ENCODE measurements at regions not wholly inside any gene's neighbourhood (a gene's known extent, or its start where the extent isn't known, plus 50 kb on each side); places are given as distances from the start of the nearest gene placed in this dataset.

GRCh38 chr3:95356764-95357501 is 1294.1 kb downstream of the NSUN3 start:
- H3K27me3 ChIP-seq (ENCODE audit: insufficient read depth, low read depth, low read length), result no peaks in the 10 kb centered on the region
- H2AFZ ChIP-seq (ENCODE audit: low read depth, low read length), result no peak overlapping the region

DNA sequence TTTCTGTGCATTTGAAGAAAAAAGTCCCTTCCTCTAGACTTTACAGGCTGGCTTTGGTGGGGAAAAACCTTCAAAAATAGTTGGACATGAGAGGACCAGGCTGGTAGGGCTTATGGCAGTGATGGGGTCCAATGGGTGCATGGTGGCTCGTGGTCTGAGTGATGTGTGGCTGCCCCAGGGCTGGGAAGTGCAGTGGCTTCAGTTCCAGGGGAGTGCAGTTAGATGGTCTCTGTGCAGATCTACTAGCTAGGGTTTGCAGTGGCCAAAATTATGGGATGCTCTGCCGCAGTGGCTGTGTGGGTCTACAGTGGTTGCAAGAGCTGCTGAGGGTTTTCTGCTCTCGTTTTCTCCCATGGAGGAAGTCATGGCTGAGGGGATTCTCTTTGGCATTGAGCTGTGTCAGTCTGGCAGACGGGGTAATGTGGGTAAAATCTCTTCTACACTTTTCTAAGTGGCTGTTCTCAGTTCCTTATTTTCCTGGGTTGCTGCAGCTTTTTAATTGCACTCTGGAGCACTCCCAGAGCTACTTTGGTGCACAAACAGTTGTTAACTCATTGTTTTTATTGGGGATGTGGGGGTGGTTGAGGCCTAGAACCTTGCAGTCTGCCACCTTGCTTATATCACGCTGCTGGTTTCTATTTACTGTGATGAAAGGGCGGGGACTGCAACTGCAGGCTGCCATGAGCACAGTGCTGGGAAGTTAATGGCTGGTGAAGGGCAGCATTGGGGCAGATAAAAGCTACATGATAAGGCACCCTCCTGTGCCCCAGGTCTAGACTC is 1324.6 kb downstream of the NSUN3 start:
- H3K27ac ChIP-seq (ENCODE audit: low read length), result no peak overlapping the region
- no peaks in the 10 kb centered on the region for H3K79me2 ChIP-seq (replicated peaks; ENCODE audit: insufficient read depth, low read length)
- no peak overlapping the region for H3K9ac ChIP-seq (ENCODE audit: low read length)
- H3K4me3 ChIP-seq (ENCODE audit: low read length), result no peak overlapping the region
- H2AFZ ChIP-seq (ENCODE audit: low read depth, low read length), result no peak overlapping the region
- no peak overlapping the region for H3K4me2 ChIP-seq (ENCODE audit: low read length)
- H3K36me3 ChIP-seq (ENCODE audit: insufficient read depth, low read length), result no peaks in the 10 kb centered on the region
- H3F3A ChIP-seq (ENCODE audit: insufficient read depth, low read length, poor library complexity, severe bottlenecking), result no peaks in the 10 kb centered on the region
- no peaks in the 10 kb centered on the region for H3K9me2 ChIP-seq (ENCODE audit: insufficient read depth, low read length)
- no peaks in the 10 kb centered on the region for H4K20me1 ChIP-seq (ENCODE audit: insufficient read depth)
- no peaks in the 10 kb centered on the region for H3K9me3 ChIP-seq (ENCODE audit: low read length)
- H3K27me3 ChIP-seq (ENCODE audit: insufficient read depth, low read depth, low read length), result no peaks in the 10 kb centered on the region
- TF ChIP-seq, protein P1, sequence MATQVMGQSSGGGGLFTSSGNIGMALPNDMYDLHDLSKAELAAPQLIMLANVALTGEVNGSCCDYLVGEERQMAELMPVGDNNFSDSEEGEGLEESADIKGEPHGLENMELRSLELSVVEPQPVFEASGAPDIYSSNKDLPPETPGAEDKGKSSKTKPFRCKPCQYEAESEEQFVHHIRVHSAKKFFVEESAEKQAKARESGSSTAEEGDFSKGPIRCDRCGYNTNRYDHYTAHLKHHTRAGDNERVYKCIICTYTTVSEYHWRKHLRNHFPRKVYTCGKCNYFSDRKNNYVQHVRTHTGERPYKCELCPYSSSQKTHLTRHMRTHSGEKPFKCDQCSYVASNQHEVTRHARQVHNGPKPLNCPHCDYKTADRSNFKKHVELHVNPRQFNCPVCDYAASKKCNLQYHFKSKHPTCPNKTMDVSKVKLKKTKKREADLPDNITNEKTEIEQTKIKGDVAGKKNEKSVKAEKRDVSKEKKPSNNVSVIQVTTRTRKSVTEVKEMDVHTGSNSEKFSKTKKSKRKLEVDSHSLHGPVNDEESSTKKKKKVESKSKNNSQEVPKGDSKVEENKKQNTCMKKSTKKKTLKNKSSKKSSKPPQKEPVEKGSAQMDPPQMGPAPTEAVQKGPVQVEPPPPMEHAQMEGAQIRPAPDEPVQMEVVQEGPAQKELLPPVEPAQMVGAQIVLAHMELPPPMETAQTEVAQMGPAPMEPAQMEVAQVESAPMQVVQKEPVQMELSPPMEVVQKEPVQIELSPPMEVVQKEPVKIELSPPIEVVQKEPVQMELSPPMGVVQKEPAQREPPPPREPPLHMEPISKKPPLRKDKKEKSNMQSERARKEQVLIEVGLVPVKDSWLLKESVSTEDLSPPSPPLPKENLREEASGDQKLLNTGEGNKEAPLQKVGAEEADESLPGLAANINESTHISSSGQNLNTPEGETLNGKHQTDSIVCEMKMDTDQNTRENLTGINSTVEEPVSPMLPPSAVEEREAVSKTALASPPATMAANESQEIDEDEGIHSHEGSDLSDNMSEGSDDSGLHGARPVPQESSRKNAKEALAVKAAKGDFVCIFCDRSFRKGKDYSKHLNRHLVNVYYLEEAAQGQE (IDR thresholded peaks at IDR 0.05; ENCODE audit: borderline replicate concordance), result no peak
- TF ChIP-seq EZH2 (IDR thresholded peaks at IDR 0.05; ENCODE audit: borderline replicate concordance, insufficient read depth, low read length, poor library complexity, severe bottlenecking), result no peak
- no peak for TF ChIP-seq POLR2AphosphoS5 (IDR thresholded peaks at IDR 0.05)
- no peak for TF ChIP-seq EP300 (conservative IDR thresholded peaks at IDR 0.05; ENCODE audit: poor library complexity, severe bottlenecking)
- no peak for TF ChIP-seq TAF1 (IDR thresholded peaks at IDR 0.05; ENCODE audit: low read depth)
- TF ChIP-seq MXI1 (conservative IDR thresholded peaks at IDR 0.05; ENCODE audit: poor library complexity, severe bottlenecking), result no peak
- no peak for TF ChIP-seq SMC3 (conservative IDR thresholded peaks at IDR 0.05; ENCODE audit: poor library complexity)
- no peak for TF ChIP-seq RAD21 (conservative IDR thresholded peaks at IDR 0.05)

More at GRCh38 chr3:95356764-95357501, 1294.1 kb downstream of the NSUN3 start:
- Histone ChIP-seq H3K4me2 (ENCODE audit: low read length) (no peak overlapping the region), H3K4me3 (ENCODE audit: low read length) (no peak overlapping the region), H3K9ac (ENCODE audit: low read length) (no peak overlapping the region), H3F3A (ENCODE audit: insufficient read depth, low read length, poor library complexity, severe bottlenecking) (no peaks in the 10 kb centered on the region), H4K20me1 (ENCODE audit: insufficient read depth) (no peaks in the 10 kb centered on the region), H3K9me2 (ENCODE audit: insufficient read depth, low read length) (no peaks in the 10 kb centered on the region), H3K36me3 (ENCODE audit: insufficient read depth, low read length) (no peaks in the 10 kb centered on the region), H3K9me3 (ENCODE audit: low read length) (no peaks in the 10 kb centered on the region), H3K27ac (ENCODE audit: low read length) (no peak overlapping the region), H3K79me2 (replicated peaks; ENCODE audit: insufficient read depth, low read length) (no peaks in the 10 kb centered on the region)
- TF ChIP-seq EZH2 (IDR thresholded peaks at IDR 0.05; ENCODE audit: borderline replicate concordance, insufficient read depth, low read length, poor library complexity, severe bottlenecking) (no peak), SMC3 (conservative IDR thresholded peaks at IDR 0.05; ENCODE audit: poor library complexity) (no peak), POLR2AphosphoS5 (IDR thresholded peaks at IDR 0.05) (no peak), CTCF (IDR thresholded peaks at IDR 0.05; ENCODE audit: poor library complexity, severe bottlenecking) (no peak), RAD21 (conservative IDR thresholded peaks at IDR 0.05) (no peak), EP300 (conservative IDR thresholded peaks at IDR 0.05; ENCODE audit: poor library complexity, severe bottlenecking) (no peak), TAF1 (IDR thresholded peaks at IDR 0.05; ENCODE audit: low read depth) (no peak), MXI1 (conservative IDR thresholded peaks at IDR 0.05; ENCODE audit: poor library complexity, severe bottlenecking) (no peak)
- TF ChIP-seq, protein P1 (IDR thresholded peaks at IDR 0.05; ENCODE audit: borderline replicate concordance), result no peak
